ENCODE measurements at regions not wholly inside any gene's neighbourhood (a gene's known extent, or its start where the extent isn't known, plus 50 kb on each side); places are given as distances from the start of the nearest gene placed in this dataset.

GRCh38 chr1:177442584-177442983 lies 271.8 kb downstream of the BRINP2 start:
- Histone ChIP-seq H3K9ac (ENCODE audit: insufficient read depth, low read length) (no peak overlapping the region), H2AFZ (ENCODE audit: low read length) (no peak overlapping the region), H3K27me3 (ENCODE audit: control insufficient read depth, insufficient read depth, low read length) (no peaks in the 10 kb centered on the region), H3K9me3 (ENCODE audit: control insufficient read depth, insufficient read depth, low read depth, low read length) (no peaks in the 10 kb centered on the region), H3K27ac (ENCODE audit: insufficient read depth, low read length) (no peak overlapping the region), H3K4me3 (replicated peaks in 1 of 4; ENCODE audit: control extremely low read depth in 1 of 4, insufficient read depth in 1 of 4, low read depth in 3 of 4, low read length in 4 of 4) (no peak overlapping the region), H4K20me1 (ENCODE audit: control insufficient read depth, extremely low read depth, insufficient read depth, low read length) (no peaks in the 10 kb centered on the region), H3K36me3 (ENCODE audit: control insufficient read depth, insufficient read depth, low read length) (no peaks in the 10 kb centered on the region), H3K79me2 (ENCODE audit: control insufficient read depth, insufficient read depth, low read length) (no peaks in the 10 kb centered on the region), H3K4me2 (ENCODE audit: extremely low read depth, insufficient read depth, low read length) (no peak overlapping the region), H3K4me1 (ENCODE audit: control insufficient read depth, extremely low read depth, insufficient read depth, low read length) (no peaks in the 10 kb centered on the region)
- DNase-seq (ENCODE audit: low read depth in 2 of 2): peak in 1 of 2 donors; percentile 5
- TF ChIP-seq EZH2 (IDR thresholded peaks at IDR 0.05; ENCODE audit: low read length, missing control alignments): no peak
- TF ChIP-seq CTCF (conservative IDR thresholded peaks at IDR 0.05 in 1 of 2, IDR thresholded peaks at IDR 0.05 in 1 of 2; ENCODE audit: low read depth in 1 of 2, low read length in 2 of 2): no peak

- H3K79me2 ChIP-seq (ENCODE audit: control insufficient read depth, insufficient read depth, low read length): no peaks in the 10 kb centered on the region
- DNase-seq (ENCODE audit: low read depth in 2 of 2): no peak
- no peak overlapping the region for H3K9ac ChIP-seq (ENCODE audit: insufficient read depth, low read length)
- H3K27me3 ChIP-seq (ENCODE audit: control insufficient read depth, insufficient read depth, low read length): no peaks in the 10 kb centered on the region
- H3K36me3 ChIP-seq (ENCODE audit: control insufficient read depth, insufficient read depth, low read length): no peaks in the 10 kb centered on the region
- H3K4me2 ChIP-seq (ENCODE audit: extremely low read depth, insufficient read depth, low read length): no peak overlapping the region
- H2AFZ ChIP-seq (ENCODE audit: low read length): no peak overlapping the region
- no peaks in the 10 kb centered on the region for H3K4me1 ChIP-seq (ENCODE audit: control insufficient read depth, extremely low read depth, insufficient read depth, low read length)
- H4K20me1 ChIP-seq (ENCODE audit: control insufficient read depth, extremely low read depth, insufficient read depth, low read length): no peaks in the 10 kb centered on the region
- TF ChIP-seq EZH2 (IDR thresholded peaks at IDR 0.05; ENCODE audit: low read length, missing control alignments) (no peak), CTCF (conservative IDR thresholded peaks at IDR 0.05 in 1 of 2, IDR thresholded peaks at IDR 0.05 in 1 of 2; ENCODE audit: low read depth in 1 of 2, low read length in 2 of 2) (no peak)
- no peak overlapping the region for H3K27ac ChIP-seq (ENCODE audit: insufficient read depth, low read length)
- H3K4me3 ChIP-seq (replicated peaks in 1 of 4; ENCODE audit: control extremely low read depth in 1 of 4, insufficient read depth in 1 of 4, low read depth in 3 of 4, low read length in 4 of 4): no peak overlapping the region
- H3K9me3 ChIP-seq (ENCODE audit: control insufficient read depth, insufficient read depth, low read depth, low read length): no peaks in the 10 kb centered on the region
Measured at GRCh38 chr1:177441281-177441680, 270.5 kb downstream of the BRINP2 start.

GRCh38 chr1:177440821-177441220 lies 270.1 kb downstream of the BRINP2 start:
- no peaks in the 10 kb centered on the region for H3K79me2 ChIP-seq (ENCODE audit: control insufficient read depth, insufficient read depth, low read length)
- no peaks in the 10 kb centered on the region for H3K4me1 ChIP-seq (ENCODE audit: control insufficient read depth, extremely low read depth, insufficient read depth, low read length)
- no peaks in the 10 kb centered on the region for H4K20me1 ChIP-seq (ENCODE audit: control insufficient read depth, extremely low read depth, insufficient read depth, low read length)
- H3K4me3 ChIP-seq (replicated peaks in 1 of 4; ENCODE audit: control extremely low read depth in 1 of 4, insufficient read depth in 1 of 4, low read depth in 3 of 4, low read length in 4 of 4): no peak overlapping the region
- no peak for TF ChIP-seq CTCF (conservative IDR thresholded peaks at IDR 0.05 in 1 of 2, IDR thresholded peaks at IDR 0.05 in 1 of 2; ENCODE audit: low read depth in 1 of 2, low read length in 2 of 2)
- no peak for TF ChIP-seq EZH2 (IDR thresholded peaks at IDR 0.05; ENCODE audit: low read length, missing control alignments)
- no peak overlapping the region for H2AFZ ChIP-seq (ENCODE audit: low read length)
- H3K4me2 ChIP-seq (ENCODE audit: extremely low read depth, insufficient read depth, low read length): no peak overlapping the region
- H3K27me3 ChIP-seq (ENCODE audit: control insufficient read depth, insufficient read depth, low read length): no peaks in the 10 kb centered on the region
- no peak overlapping the region for H3K9ac ChIP-seq (ENCODE audit: insufficient read depth, low read length)
- no peaks in the 10 kb centered on the region for H3K36me3 ChIP-seq (ENCODE audit: control insufficient read depth, insufficient read depth, low read length)
- no peak for DNase-seq (ENCODE audit: low read depth in 2 of 2)
- no peaks in the 10 kb centered on the region for H3K9me3 ChIP-seq (ENCODE audit: control insufficient read depth, insufficient read depth, low read depth, low read length)
- H3K27ac ChIP-seq (ENCODE audit: insufficient read depth, low read length): no peak overlapping the region
